K562 (cell line): ENCODE measurements at regions not wholly inside any gene's neighbourhood (a gene's known extent, or its start where the extent isn't known, plus 50 kb on each side); places are given as distances from the start of the nearest gene placed in this dataset.

Source experiments
- EP300 ChIP-seq: IDR thresholded peaks from 2 replicates; pipeline ENCODE4 v1.6.1; 2012; ENCODE audit warnings: low read length, improper control_type of control experiment
- EZH2 ChIP-seq: IDR thresholded peaks from 2 replicates; pipeline ENCODE4 v1.6.1; 2012; ENCODE audit warnings: low read depth, mild to moderate bottlenecking, inconsistent platforms, low read length, borderline replicate concordance
- TF ChIP-seq, protein P1 (sequence below), 3 experiments: IDR thresholded peaks in 2 of 3; conservative IDR thresholded peaks in 1 of 3; 2 replicates each; pipeline ENCODE4 v1.5.1; 2011 to 2012; ENCODE audit warnings: low read length in 3 of 3, mild to moderate bottlenecking in 3 of 3, control low read depth in 2 of 3, improper control_type of control experiment in 1 of 3, inconsistent platforms in 1 of 3, low read depth in 1 of 3, mixed read lengths in 1 of 3, moderate library complexity in 1 of 3; ENCODE audit not compliant: insufficient read depth in 2 of 3

DNA sequence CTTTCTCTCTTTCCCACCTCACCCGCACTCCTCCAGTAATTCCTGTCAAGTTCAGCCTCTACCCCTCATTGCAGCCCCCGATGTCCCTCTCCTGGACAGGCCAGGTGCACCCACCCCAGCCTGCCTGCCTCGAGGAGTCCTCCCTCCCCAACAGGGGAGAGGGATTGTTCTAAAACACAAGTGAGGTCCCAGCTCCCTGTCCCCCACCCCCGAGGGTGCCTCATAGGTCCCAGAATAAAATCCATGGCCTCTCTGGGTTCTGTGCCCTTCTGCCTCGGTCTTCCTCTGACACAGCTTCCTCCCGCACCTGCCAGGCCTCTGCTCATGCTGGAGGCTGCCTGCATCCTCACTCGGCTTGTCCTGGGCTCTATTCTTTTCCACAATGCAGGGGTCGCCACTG is 720.1 kb downstream of the BRD1 start:
- TF ChIP-seq, protein P1, sequence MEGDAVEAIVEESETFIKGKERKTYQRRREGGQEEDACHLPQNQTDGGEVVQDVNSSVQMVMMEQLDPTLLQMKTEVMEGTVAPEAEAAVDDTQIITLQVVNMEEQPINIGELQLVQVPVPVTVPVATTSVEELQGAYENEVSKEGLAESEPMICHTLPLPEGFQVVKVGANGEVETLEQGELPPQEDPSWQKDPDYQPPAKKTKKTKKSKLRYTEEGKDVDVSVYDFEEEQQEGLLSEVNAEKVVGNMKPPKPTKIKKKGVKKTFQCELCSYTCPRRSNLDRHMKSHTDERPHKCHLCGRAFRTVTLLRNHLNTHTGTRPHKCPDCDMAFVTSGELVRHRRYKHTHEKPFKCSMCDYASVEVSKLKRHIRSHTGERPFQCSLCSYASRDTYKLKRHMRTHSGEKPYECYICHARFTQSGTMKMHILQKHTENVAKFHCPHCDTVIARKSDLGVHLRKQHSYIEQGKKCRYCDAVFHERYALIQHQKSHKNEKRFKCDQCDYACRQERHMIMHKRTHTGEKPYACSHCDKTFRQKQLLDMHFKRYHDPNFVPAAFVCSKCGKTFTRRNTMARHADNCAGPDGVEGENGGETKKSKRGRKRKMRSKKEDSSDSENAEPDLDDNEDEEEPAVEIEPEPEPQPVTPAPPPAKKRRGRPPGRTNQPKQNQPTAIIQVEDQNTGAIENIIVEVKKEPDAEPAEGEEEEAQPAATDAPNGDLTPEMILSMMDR (IDR thresholded peaks at IDR 0.05 in 2 of 3, conservative IDR thresholded peaks at IDR 0.05 in 1 of 3; ENCODE audit: insufficient read depth in 2 of 3, low read depth in 1 of 3, low read length in 3 of 3), result no peak
- TF ChIP-seq EZH2 (no peak), EP300 (no peak)
